CD4-positive, alpha-beta T cell treated with Interleukin-4 for 4 hours (primary cell): ENCODE measurements at regions not wholly inside any gene's neighbourhood (a gene's known extent, or its start where the extent isn't known, plus 50 kb on each side); places are given as distances from the start of the nearest gene placed in this dataset.
"Not testable (repeated sequence)": the region's sequence is repeated elsewhere in the genome, so short reads cannot be mapped to it uniquely, and the experiment has no call there.

Source experiments
- DNase-seq: peaks from one replicate; pipeline ENCODE4 v3.0.0-alpha.2; 2020

- DNase-seq = no peak
Observed at GRCh38 chr21:20445971-20446370, 552.2 kb upstream of the NCAM2 start.

DNA sequence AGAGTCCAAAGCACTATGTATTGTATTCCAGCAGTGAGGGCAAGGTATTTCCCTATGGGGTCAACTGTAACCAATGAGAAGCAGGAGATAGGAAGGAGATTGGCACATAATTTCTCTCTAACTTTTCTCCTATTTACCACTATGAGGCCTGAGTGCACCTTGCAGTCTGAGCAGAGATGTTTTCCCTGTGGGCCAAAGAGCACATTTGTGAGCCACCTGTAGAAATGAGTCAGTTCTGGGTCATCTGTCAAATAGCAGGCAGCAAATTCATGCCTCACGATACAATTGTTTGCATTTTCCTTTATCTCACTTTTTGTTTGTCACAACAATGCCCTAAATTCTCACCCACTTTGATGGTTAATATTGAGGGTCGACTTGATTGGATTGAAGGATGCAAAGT, 547.2 kb upstream of the NCAM2 start:
- DNase-seq = no peak

DNA sequence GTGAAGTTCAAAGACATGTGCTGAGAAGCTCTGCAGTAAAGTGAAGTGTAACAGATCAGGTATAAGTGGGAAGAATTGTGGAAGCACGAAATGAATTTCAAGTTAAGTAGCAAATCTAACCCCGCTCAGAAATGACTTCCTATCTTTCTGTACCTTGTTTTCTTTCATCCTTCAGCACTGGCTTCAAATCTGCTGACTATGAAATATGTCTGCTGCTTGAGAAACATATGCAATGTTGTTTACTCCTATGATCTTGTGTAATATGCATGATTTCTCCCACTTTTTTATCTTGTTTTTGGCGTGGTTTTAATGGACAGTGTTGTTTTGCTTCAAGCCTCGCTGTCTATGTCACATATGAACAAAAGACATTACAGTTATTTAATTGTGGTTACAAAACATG, 545.3 kb upstream of the NCAM2 start:
- no peak for DNase-seq

- DNase-seq = no peak
Observed at GRCh38 chr21:20459838-20460237, 538.4 kb upstream of the NCAM2 start.

GRCh38 chr21:20463362-20463761, 534.8 kb upstream of the NCAM2 start:
- no peak for DNase-seq

DNA sequence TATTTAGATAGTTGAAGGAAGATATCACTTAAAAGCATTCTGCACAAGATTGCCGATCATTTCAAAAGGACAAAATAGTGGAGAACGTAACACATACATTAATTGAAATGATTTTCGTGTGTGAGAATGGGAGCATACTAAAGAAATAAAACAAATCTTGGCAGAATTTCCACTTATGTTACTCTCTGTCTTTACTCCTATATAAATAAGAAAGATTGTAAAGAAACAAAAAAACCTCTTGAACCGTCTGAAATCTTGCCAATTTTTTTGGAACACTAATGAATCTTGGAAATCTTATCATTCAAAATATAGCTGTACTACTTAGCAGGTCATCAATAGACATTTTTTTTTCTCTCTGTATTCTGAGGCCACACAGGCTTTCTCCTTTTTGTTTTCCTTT, 528.8 kb upstream of the NCAM2 start:
- DNase-seq = no peak

DNA sequence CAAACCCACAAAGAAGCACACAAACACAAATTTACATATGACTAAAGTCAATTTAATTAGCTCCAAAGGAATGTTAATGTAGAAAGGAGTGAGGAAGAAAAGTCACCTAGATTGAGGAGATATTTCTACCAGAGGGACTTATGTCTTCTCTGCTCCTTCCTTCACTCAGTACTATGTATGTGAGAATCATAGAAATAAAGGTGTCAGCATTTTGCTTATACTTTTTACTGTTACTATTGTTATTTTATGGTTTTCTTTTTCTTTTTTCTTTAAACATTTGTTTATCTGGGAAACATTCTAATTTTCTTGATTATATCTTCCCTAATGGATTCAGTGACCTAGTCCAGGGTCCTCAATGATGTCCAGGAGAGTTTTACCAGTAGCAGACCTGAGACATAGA, 511.9 kb upstream of the NCAM2 start:
- DNase-seq = no peak

GRCh38 chr21:20502915-20503314, 495.3 kb upstream of the NCAM2 start:
- DNase-seq = not testable (repeated sequence)

DNA sequence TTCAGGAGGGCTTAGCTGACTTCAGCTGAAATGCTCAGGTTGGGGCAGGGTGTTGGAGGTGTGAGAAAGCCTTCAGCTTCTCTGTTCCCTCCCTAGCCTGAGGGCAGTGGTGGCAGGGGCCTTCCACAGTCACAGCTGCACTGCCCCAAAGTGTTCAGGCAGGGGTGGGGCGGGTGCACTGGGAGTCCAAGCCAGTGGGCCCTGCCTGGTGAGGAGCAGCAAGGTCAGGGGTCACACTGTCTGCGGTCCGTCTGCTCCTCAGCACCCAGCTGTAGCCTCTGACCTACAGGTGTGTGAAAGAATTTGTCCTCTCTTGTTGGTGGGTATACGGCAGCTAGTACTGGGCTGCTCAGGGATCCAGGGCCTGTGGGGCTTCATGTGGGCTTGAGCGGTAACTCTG, 490.4 kb upstream of the NCAM2 start:
- DNase-seq = no peak

GRCh38 chr21:20511216-20511880, 486.9 kb upstream of the NCAM2 start:
- DNase-seq = no peak

- DNase-seq = no peak
Observed at GRCh38 chr21:20515446-20515845, 482.8 kb upstream of the NCAM2 start.

DNA sequence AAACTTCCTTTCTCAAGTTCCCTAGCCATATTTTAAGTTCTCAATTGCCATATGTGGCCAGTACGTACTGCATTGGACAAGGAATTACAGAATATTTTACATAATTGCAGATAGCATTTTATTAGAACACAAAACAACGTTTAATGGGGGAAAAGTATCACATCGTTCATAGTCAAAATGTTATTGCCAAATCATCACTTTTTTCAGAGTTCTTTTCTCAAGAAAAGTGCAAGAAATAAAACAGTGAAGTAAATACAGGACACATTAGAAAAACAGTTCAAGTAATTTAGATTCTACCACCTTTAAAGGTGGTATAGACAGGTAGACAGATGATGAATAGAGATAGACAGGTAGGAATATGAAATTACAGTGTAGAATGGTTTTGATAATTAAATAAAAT, 479.1 kb upstream of the NCAM2 start:
- DNase-seq = no peak

- DNase-seq = no peak
Observed at GRCh38 chr21:20522611-20523010, 475.6 kb upstream of the NCAM2 start.

DNA sequence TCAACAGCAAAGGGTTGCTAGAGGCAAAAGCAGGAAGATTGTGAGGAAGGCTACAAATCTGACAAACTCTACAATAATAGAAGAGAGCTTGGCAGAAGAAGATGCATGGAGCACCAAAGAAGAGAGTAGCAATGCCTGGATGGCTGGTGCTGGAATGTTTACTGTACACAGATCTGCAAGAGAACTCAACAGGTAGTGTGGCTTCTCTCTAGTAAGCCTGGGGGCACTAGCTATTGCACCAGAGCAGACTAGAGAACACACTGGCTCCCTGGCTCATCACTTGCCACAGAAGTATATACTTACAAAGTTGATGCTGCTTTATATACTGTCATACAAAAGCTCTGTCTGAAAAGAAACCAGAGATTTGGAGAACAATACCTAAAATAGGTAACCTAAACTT, 475.0 kb upstream of the NCAM2 start:
- DNase-seq = no peak

DNA sequence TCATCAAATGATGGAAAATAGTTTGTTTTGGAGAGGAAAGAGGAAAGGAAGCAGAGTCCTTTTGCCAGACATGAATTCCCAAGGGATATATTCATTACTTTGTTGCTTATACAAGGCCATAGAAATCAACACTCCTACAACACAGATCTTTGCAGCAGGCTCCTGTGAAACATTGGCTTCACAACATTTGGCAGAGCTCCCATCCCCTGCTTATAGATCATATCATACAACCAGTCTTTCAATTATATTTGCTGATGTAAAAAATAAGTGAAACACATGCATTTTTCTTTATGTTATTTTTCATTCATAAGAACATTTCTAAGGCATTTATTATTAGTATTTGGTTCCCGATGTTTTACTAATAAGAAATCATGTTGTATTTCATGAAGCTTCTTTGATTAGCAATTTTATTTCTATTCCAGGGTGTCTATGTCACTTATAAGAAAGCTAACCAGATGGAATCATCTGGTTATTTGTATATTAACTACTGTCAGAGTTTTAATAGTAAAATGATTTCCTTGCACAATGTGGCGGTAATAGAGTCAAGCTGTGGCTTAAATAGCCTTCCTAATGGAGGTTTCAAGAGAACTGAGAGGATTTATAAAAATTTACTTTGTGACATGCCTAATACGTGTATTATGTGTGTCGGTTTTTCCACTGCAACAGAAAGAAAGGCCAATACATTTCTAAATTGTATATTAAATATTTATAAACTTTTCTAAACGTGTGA, 470.3 kb upstream of the NCAM2 start:
- DNase-seq = no peak

- no peak for DNase-seq
Observed at GRCh38 chr21:20537130-20537529, 461.1 kb upstream of the NCAM2 start.

DNA sequence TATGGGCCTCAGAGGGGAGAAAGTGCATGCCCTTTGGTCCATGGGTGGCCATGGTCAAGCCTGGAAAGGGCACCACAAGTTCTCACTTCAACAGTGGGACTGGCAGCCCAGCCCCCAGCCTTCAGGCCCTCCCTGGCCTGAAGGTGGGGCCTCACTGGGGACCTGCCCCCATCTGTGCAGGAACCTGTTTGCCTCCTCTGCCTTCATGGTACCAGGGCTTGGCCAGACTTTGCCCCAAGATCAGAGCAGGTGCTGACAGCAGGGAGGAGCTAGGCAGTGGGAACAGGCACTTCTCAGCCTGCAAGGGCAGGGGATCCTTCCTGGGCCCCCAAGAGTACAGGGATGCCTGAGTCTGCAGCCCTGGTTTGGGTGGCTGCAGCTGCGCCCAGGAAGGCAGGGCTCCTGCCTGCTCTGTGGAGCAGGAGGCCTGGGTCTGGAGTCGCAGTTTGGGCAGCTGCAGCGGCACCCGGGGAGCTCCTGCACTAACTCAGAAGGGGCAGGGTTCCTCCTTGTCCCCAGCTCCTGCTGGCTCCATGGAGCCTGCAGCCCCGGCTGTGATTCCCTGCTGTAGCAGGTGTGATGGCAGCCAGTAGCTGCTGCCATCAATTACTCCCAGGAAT, 460.1 kb upstream of the NCAM2 start:
- no peak for DNase-seq

- DNase-seq = no peak
Observed at GRCh38 chr21:20545454-20545853, 452.8 kb upstream of the NCAM2 start.

DNA sequence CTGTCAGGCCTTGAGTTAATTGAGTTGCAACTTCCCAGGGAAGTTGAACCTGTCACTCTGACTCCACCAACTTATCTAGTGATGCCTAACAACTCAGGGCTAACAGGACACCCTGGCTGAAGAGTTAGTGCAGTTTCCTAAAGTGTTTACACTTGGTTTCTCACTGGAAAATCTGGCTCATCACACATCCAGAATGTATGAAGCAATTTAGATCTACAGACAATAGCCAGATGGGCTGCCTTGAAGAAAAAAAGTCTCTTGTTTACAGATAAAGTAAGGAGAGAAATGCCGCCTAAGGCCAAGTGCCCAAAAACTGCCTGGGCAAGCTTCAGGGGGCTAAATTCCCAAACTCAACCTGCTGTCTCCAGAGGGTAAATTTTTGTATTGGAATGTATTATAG, 446.3 kb upstream of the NCAM2 start:
- DNase-seq = no peak

GRCh38 chr21:20554785-20555184, 443.4 kb upstream of the NCAM2 start:
- no peak for DNase-seq

DNA sequence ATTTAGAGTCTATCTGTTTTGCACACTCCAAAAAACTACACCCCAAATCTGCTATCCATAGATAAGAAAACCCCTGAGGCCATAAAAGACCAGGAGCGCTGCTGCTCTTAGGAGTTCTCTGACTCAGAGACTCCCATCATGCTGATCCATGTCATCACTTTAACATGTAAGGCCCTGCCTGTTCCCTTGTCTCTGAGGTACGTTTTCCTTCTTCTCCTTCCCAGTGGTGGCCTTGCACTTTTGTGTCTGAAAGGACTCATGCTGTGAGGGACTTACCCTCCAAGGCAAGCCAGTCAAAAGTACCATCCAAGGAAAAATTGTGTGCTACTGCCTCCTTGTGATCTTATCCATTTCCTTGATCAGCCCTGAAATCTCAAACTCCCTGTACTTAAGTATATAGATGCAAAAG, 427.4 kb upstream of the NCAM2 start:
- DNase-seq = no peak

GRCh38 chr21:20572582-20572981, 425.6 kb upstream of the NCAM2 start:
- no peak for DNase-seq

DNA sequence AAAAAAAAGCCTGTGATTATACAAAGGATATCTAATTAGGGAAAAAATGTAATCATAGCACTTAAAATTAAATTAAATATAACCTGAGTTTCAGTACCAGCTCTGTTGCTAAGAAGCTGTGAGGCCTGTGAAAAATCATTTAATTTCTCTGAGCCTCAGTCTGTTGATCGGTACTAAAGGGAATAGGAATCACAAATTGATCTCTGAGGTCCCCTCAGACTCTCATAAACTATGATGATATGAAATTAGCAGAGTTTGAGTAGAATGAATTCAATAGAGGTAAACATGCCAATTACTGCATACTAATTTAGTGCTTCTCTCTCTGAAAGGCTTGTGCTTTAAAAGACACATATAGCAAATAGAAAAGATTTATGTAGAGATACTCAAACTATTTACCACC, 416.8 kb upstream of the NCAM2 start:
- no peak for DNase-seq

DNA sequence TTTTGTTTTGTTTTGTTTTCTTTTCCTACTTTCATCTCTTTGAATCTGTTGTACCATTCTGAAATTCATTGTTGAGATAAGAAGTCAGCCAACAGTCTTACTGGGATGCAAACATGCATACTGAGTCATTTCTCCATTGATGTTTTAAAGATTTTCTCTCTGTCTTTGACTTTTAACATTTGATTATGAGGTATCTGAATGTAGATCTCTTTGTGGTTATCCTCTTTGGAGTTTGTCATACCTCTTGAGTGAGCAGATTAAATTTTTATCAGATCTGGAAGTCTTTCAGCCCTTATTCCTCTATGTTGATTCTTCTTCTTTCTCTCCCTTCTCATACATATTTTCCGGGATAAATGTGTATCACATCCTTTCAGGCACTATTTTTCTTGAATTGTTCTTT, 406.9 kb upstream of the NCAM2 start:
- no peak for DNase-seq

DNA sequence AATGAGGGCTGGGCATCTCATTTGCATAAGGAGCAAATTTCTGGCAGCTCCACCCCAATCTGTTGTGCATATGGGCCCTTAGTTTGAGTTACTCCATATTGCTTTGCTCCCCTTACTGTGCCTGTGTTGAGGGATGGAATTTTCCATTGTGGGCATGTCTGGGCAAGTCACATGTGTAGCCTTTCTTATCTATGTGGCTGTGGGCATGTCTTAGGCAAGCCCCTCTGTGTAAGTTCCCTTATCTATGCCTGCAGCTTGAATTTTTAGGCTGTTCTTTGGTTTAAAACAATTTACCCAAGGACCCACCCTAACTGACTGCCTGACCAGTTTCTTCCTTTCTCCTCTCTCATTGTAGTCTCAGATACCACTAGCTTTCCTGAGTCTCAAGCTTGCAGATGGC, 405.7 kb upstream of the NCAM2 start:
- DNase-seq = no peak
